ENCODE measurements at regions not wholly inside any gene's neighbourhood (a gene's known extent, or its start where the extent isn't known, plus 50 kb on each side); places are given as distances from the start of the nearest gene placed in this dataset.

DNA sequence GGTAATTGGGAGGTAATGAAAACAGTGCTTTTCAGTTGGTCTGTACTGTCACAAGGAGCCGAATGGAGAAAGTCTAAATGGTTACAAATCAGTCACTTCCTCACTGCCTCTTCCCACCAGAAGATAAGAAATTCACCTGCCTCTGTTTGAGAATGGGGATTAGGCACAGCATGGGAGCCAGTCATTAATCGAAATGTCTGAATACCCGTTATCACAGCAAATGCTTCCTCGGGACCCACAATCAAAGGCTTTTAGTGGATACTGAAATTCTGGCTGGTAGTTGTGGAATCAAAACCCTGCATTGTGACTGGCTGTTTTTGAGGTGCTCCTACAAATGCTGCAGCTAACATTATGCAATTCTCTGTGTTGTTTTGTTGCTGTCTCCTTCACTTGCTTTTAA is 461.0 kb upstream of the MEX3C start:
- TF ChIP-seq, protein P1, sequence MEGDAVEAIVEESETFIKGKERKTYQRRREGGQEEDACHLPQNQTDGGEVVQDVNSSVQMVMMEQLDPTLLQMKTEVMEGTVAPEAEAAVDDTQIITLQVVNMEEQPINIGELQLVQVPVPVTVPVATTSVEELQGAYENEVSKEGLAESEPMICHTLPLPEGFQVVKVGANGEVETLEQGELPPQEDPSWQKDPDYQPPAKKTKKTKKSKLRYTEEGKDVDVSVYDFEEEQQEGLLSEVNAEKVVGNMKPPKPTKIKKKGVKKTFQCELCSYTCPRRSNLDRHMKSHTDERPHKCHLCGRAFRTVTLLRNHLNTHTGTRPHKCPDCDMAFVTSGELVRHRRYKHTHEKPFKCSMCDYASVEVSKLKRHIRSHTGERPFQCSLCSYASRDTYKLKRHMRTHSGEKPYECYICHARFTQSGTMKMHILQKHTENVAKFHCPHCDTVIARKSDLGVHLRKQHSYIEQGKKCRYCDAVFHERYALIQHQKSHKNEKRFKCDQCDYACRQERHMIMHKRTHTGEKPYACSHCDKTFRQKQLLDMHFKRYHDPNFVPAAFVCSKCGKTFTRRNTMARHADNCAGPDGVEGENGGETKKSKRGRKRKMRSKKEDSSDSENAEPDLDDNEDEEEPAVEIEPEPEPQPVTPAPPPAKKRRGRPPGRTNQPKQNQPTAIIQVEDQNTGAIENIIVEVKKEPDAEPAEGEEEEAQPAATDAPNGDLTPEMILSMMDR (IDR thresholded peaks at IDR 0.05), result no peak
- no peak for TF ChIP-seq ZFX (IDR thresholded peaks at IDR 0.05; ENCODE audit: borderline replicate concordance)

All from 22Rv1 (cell line).